ENCODE measurements at regions not wholly inside any gene's neighbourhood (a gene's known extent, or its start where the extent isn't known, plus 50 kb on each side); places are given as distances from the start of the nearest gene placed in this dataset.

- no TSS peak for BruUV-seq (replicated peaks)
- CTCF ChIA-PET = interaction anchor here (1.9 to 5.8 kb wide), 5 partner anchors 149 to 494 kb away, joined by 11 to 267 read pairs (median 96); partner anchors contain the start of genes C1orf50 and P3H1
- no peak for DNase-seq (ENCODE audit: low read depth, low spot score)
Observed at GRCh38 chr1:43072314-43072713, 99.8 kb downstream of the EBNA1BP2 start.

More at GRCh38 chr1:43072314-43072713, 99.8 kb downstream of the EBNA1BP2 start:
- no peak overlapping the region for H3K4me2 ChIP-seq (ENCODE audit: low read length)
- H3K27me3 ChIP-seq (ENCODE audit: insufficient read depth, low read length) = no peaks in the 10 kb centered on the region
- H3K9me3 ChIP-seq (ENCODE audit: control insufficient read depth in 1 of 2, insufficient read depth in 1 of 2, low read depth in 1 of 2, low read length in 2 of 2) = no peaks in the 10 kb centered on the region
- H3K27ac ChIP-seq (ENCODE audit: low read depth, low read length) = no peak overlapping the region
- ChIA-PET POLR2A (interaction anchor here (1.3 to 1.7 kb wide), 2 partner anchors 148 kb away, joined by 3 to 16 read pairs; no protein-coding TSS in a partner anchor), RAD21 (ENCODE audit: low non-redundant PET in 1 of 2, low total read pairs in 2 of 2, uncharacterized antibody in 2 of 2, unreplicated experiment in 2 of 2) (interaction anchor here (1.2 to 4.0 kb wide), 5 partner anchors 105 to 305 kb away, joined by 5 to 86 read pairs (median 43); partner anchors contain the start of genes C1orf50 (in 1 of the 2) and P3H1 (in 1 of the 2))
- no peak for ATAC-seq
- peaks cover 9 to 38% of the 10 kb centered on the region in 2 experiments; a peak in 3 of 4 replicates for H3K4me1 ChIP-seq (ENCODE audit: control insufficient read depth in 1 of 2, insufficient read depth in 2 of 2, low read length in 2 of 2)
- H3K79me2 ChIP-seq (ENCODE audit: insufficient read depth, low read length) = no peaks in the 10 kb centered on the region
- intact Hi-C loops (cut with micrococcal nuclease) = loop anchor here (10.0 kb wide), 1 partner anchor 498 kb away; no protein-coding TSS in a partner anchor
- no peaks in the 10 kb centered on the region for H3K9me2 ChIP-seq (ENCODE audit: insufficient read depth)
- no peak overlapping the region for H3K4me3 ChIP-seq (replicated peaks in 1 of 2; ENCODE audit: low read depth in 1 of 2, low read length in 2 of 2)
- no peaks in the 10 kb centered on the region for H3K36me3 ChIP-seq (ENCODE audit: control insufficient read depth in 1 of 2, insufficient read depth in 2 of 2, low read length in 2 of 2)
- H3K9ac ChIP-seq (ENCODE audit: low read length) = no peak overlapping the region
- H4K20me1 ChIP-seq (ENCODE audit: insufficient read depth) = no peaks in the 10 kb centered on the region
- no peak overlapping the region for H2AFZ ChIP-seq (ENCODE audit: low read depth, low read length, poor library complexity, severe bottlenecking)
- TF ChIP-seq POLR2AphosphoS5 (IDR thresholded peaks at IDR 0.05; ENCODE audit: low read depth, low read length) (no peak), ELF1 (IDR thresholded peaks at IDR 0.05; ENCODE audit: borderline replicate concordance, low read depth) (no peak), EZH2phosphoT487 (IDR thresholded peaks at IDR 0.05; ENCODE audit: borderline replicate concordance) (no peak), ZBTB33 (IDR thresholded peaks at IDR 0.05; ENCODE audit: extremely low read depth, insufficient replicate concordance, low read length) (no peak), TCF7L2 (IDR thresholded peaks at IDR 0.05; ENCODE audit: borderline replicate concordance, extremely low read depth, insufficient read depth, insufficient read length) (no peak), ATF3 (IDR thresholded peaks at IDR 0.05) (no peak), ZFX (IDR thresholded peaks at IDR 0.05) (no peak), YY1 (IDR thresholded peaks at IDR 0.05; ENCODE audit: extremely low read depth, insufficient replicate concordance, low read depth, low read length) (no peak), MAX (IDR thresholded peaks at IDR 0.05) (no peak), CEBPB (IDR thresholded peaks at IDR 0.05; ENCODE audit: low read depth) (no peak), ZNF274 (IDR thresholded peaks at IDR 0.05; ENCODE audit: low read depth, low read length) (no peak), EGR1 (IDR thresholded peaks at IDR 0.05; ENCODE audit: low read depth) (no peak), RAD21 (IDR thresholded peaks at IDR 0.05; ENCODE audit: low read depth) (no peak), POLR2A (IDR thresholded peaks at IDR 0.05; ENCODE audit: borderline replicate concordance, extremely low read depth, insufficient read depth, insufficient read length) (no peak), SP1 (IDR thresholded peaks at IDR 0.05; ENCODE audit: low read depth) (no peak), JUND (IDR thresholded peaks at IDR 0.05) (no peak), CTCF (IDR thresholded peaks at IDR 0.05 in 2 of 3, conservative IDR thresholded peaks at IDR 0.05 in 1 of 3; ENCODE audit: borderline replicate concordance in 1 of 3, insufficient read depth in 1 of 3, low read depth in 2 of 3, low read length in 2 of 3) (no peak), CBX3 (IDR thresholded peaks at IDR 0.05; ENCODE audit: low read depth) (no peak)

Measured in HCT116 (cell line).